ENCODE measurements at regions not wholly inside any gene's neighbourhood (a gene's known extent, or its start where the extent isn't known, plus 50 kb on each side); places are given as distances from the start of the nearest gene placed in this dataset.
"Not testable (repeated sequence)": the region's sequence is repeated elsewhere in the genome, so short reads cannot be mapped to it uniquely, and the experiment has no call there.

DNA sequence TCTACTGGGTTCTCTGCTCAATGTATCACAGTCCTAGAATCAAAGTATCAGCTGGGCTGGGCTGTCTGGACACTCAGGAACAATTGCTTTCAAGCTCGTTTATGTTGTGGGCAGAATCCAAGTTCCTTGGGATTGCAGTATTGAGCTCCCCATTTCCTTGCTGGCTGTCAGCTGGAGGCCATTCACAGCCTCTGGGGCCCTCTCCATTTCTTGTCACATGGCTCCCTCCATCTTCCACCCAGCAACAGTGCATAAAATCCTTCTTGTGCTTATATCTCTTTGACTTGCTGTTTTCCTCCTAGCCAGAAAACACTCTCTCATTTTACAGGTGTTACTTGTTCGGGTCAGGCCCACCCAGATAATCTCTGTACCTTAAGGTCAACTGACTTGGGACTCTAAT lies 363.5 kb downstream of the IGSF11 start:
- no peak for DNase-seq

- DNase-seq = no peak
Observed at GRCh38 chr3:118675305-118675704, 359.3 kb downstream of the IGSF11 start.

DNA sequence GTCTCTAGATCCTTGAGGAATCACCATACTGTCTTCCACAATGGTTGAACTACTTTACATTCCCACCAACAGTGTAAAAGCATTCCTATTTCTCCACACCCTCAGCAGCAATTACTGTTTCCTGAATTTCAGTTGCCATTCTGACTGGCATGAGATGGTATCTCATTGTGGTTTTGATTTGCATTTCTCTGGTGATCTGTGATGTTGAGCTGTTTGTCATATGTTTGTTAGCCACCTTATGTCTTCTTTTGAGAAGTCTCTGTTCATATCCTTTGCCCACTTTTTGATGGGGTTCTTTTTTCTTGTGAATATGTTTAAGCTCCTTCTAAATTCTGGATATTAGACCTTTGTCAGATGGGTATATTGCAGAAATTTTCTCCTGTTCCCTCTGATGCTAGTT lies 356.0 kb downstream of the IGSF11 start:
- not testable (repeated sequence) for DNase-seq

- no peak for DNase-seq
Observed at GRCh38 chr3:118682921-118683320, 351.7 kb downstream of the IGSF11 start.

DNA sequence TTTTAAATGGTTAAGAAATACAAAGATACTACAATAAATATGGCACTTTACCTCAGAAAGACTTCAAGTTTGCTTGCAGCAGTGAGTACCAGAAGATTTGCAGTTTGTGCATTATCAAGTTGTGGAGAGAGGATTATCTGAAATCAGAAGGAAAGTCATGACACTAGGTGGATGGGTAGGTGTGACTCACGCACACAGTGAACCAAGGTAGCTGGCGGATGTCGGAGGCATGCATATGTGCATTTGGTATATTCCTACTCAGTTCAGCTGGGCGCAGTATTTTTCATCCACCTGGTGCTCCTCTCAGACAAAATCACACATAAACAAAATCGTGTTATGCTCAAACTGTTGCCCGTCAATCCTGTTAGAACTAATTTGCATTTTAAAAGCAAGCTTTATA lies 351.0 kb downstream of the IGSF11 start:
- no peak for DNase-seq

GRCh38 chr3:118688396-118688884 lies 346.2 kb downstream of the IGSF11 start:
- DNase-seq = no peak

GRCh38 chr3:118692416-118692815 lies 342.2 kb downstream of the IGSF11 start:
- DNase-seq = no peak

- DNase-seq = no peak
Observed at GRCh38 chr3:118705487-118706219, 329.0 kb downstream of the IGSF11 start.

DNA sequence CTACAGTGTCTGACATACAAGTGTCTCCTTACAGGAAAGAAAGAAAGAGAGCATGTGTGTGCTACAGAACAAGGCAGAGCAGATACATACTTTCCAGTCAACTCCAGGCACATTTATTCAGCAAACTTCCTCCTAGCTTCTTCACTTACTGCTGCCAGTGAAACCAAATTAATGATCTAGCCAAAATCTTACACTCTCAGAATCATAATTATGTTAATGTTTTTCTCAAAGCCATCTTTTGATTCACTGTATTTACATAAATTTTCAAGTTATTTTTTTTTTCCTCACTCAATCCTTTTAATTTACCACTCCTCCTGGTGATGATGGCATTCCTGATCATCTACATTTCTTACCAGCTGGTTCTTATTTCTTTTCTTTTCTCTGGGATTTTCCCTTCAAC lies 326.7 kb downstream of the IGSF11 start:
- DNase-seq = no peak

DNA sequence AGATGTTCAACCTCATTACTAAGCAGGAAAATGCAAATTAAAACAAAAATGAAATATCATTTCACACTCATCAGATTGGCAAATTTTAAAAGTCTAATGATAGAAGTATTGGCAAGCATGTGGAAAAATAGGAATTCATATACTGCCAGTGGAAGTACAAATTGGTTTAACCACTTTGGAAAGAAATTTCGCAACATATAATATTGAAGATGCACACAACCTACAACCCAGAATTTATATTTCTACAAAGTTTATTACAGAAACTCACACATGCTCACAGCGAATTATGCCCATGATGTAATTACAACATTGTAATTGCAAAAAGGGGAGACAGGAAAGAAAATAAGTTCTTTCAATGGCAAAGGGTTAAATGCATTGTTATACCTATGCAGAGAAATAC lies 324.1 kb downstream of the IGSF11 start:
- DNase-seq = no peak

GRCh38 chr3:118713502-118714207 lies 321.0 kb downstream of the IGSF11 start:
- no peak for DNase-seq

- no peak for DNase-seq
Observed at GRCh38 chr3:118714800-118715199, 319.8 kb downstream of the IGSF11 start.

GRCh38 chr3:118729546-118729945 lies 305.1 kb downstream of the IGSF11 start:
- DNase-seq = no peak

GRCh38 chr3:118734664-118735063 lies 300.0 kb downstream of the IGSF11 start:
- DNase-seq = no peak

DNA sequence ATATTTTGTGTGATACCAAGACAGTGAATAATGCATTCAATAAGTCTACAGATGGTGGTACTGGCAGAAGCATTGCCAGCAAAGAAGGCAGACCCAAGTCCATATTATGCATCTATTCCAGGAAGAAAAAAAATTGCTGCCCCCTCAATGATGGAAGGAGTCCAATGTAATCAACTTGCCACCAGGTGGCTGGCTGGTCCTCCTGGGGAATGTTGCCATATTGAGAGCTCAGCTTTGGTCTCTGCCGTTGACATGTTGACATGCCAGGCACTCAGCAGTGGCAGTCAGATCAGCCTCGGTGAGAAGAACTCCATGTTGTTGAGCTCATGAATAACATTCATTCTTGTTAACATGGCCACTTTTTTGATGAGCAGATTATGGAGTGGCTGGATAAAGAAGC lies 298.5 kb downstream of the IGSF11 start:
- DNase-seq = no peak

GRCh38 chr3:118740722-118741290 lies 293.8 kb downstream of the IGSF11 start:
- DNase-seq = no peak

- DNase-seq = no peak
Observed at GRCh38 chr3:118742760-118743159, 291.9 kb downstream of the IGSF11 start.

DNA sequence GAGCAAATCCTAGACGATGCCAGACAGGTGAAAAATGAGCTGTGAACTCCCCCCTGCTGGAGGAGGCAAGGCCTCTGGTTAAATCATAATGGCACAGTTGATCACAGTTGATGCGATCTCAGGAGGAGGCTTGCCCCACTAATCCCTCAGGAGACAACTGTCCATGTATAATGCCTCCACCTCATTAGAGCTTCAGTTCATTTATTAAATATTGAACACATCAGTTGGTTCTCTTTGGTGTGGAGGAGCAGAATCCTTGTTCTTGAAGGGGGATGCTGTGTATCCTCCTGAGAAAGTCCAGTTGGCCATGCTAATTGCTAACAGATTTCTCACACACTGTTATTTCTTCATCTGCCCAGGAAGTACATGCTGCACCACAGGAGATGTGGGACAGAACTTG lies 290.5 kb downstream of the IGSF11 start:
- no peak for DNase-seq

- DNase-seq = no peak
Observed at GRCh38 chr3:118754406-118755252, 280.0 kb downstream of the IGSF11 start.

- DNase-seq = no peak
Observed at GRCh38 chr3:118755253-118755801, 279.3 kb downstream of the IGSF11 start.

DNA sequence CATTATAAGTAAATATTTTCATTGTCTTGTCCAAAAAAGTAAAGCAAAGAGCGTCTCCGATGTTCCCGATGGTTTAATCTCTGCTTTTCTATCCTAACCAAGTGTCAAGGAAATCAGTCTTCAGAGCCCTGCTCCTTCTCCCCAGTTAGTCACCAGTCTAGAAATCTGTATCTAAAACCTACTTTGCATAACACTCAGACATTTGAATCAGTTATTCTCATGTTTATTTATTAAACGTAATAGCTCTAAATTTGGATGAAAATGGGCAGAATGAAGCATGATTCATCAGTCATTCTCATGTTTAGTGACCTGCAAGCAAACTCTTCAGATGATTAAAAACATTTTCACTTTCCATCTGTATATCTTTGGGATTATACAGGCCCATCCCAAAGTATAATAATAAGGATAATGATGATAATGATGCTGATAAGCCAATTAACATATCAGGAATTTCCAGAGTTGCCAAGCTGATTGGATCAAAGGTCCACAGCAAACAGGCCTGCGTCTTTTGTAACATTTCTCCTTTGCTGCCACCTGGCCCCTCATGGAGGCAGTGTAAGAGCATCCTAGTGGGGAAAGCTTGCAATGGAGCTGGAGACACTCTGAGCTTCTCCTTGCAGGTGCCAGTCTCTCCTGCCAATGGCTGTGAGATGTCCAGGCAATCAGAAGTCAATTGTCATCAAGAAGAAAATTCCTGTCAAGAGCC lies 273.9 kb downstream of the IGSF11 start:
- no peak for DNase-seq

- DNase-seq = no peak
Observed at GRCh38 chr3:118761291-118761606, 273.4 kb downstream of the IGSF11 start.

Data from DMS 273 treated with DMSO at 0.1 percent for 48 hours (cell line).